CD4-positive, CD25-positive, alpha-beta regulatory T cell (primary cell): ENCODE measurements at regions not wholly inside any gene's neighbourhood (a gene's known extent, or its start where the extent isn't known, plus 50 kb on each side); places are given as distances from the start of the nearest gene placed in this dataset.
A peak's percentile ranks its signal among the peaks of the same experiment; 100 is the strongest.

Experiments used
- ATAC-seq, 2 donors: fragments of 150-1000 bp; cut with Tn5 transposase; one replicate each; pipeline ENCODE4 v1.10.0; 2021; ENCODE audit warnings: low read depth in 2 of 2, moderate number of reproducible peaks in 2 of 2, moderate library complexity in 1 of 2
- DNase-seq, 3 donors: peaks; one replicate each; pipeline versions ENCODE4 v3.0.0 to v3.0.0-alpha.2; 2012 to 2022; ENCODE audit warnings: mixed read lengths in 1 of 3
- H3K27ac ChIP-seq: one replicate; pipeline ENCODE4 v1.7.0; 2013; ENCODE audit warnings: mild to moderate bottlenecking, low read length; ENCODE audit not compliant: insufficient read depth, poor library complexity, severe bottlenecking
- H3K27me3 ChIP-seq: one replicate; pipeline ENCODE4 v1.7.0; 2013; ENCODE audit warnings: low read length; ENCODE audit not compliant: control insufficient read depth, insufficient read depth
- H3K36me3 ChIP-seq: one replicate; pipeline ENCODE4 v1.7.0; 2013; ENCODE audit warnings: mild to moderate bottlenecking, low read length, moderate library complexity; ENCODE audit not compliant: control insufficient read depth, insufficient read depth
- H3K4me1 ChIP-seq: 2 replicates; pipeline ENCODE4 v1.7.0; 2013; ENCODE audit warnings: mild to moderate bottlenecking, low read length; ENCODE audit not compliant: insufficient read depth, control insufficient read depth, poor library complexity, severe bottlenecking
- H3K4me3 ChIP-seq: one replicate; pipeline ENCODE4 v1.7.0; 2013; ENCODE audit warnings: low read depth, mild to moderate bottlenecking, low read length, moderate library complexity
- H3K9me3 ChIP-seq, 2 experiments: 1 replicate in 1 of 2; 2 replicates in 1 of 2; pipeline ENCODE4 v1.7.0; 2013; ENCODE audit warnings: low read length in 2 of 2, mild to moderate bottlenecking in 1 of 2, moderate library complexity in 1 of 2; ENCODE audit not compliant: control insufficient read depth in 2 of 2
- H3K27ac Mint-ChIP-seq, 3 donors: one replicate each; pipeline ENCODE4 v1.8.0; 2020 to 2022; ENCODE audit warnings: mild to moderate bottlenecking in 3 of 3, mixed read lengths in 3 of 3, moderate library complexity in 2 of 3
- H3K27me3 Mint-ChIP-seq: one replicate; pipeline ENCODE4 v1.8.0; 2022; ENCODE audit warnings: mild to moderate bottlenecking, mixed read lengths
- H3K36me3 Mint-ChIP-seq: one replicate; pipeline ENCODE4 v1.8.0; 2020; ENCODE audit warnings: mixed read lengths
- H3K4me1 Mint-ChIP-seq, 4 donors: one replicate each; pipeline ENCODE4 v1.8.0; 2020 to 2022; ENCODE audit warnings: mixed read lengths in 4 of 4, mild to moderate bottlenecking in 1 of 4
- H3K4me3 Mint-ChIP-seq, 4 donors: one replicate each; pipeline ENCODE4 v1.8.0; 2020 to 2022; ENCODE audit warnings: mild to moderate bottlenecking in 4 of 4, mixed read lengths in 4 of 4, moderate library complexity in 3 of 4
- H3K9me3 Mint-ChIP-seq, 7 donors: one replicate each; pipeline ENCODE4 v1.8.0; 2020 to 2022; ENCODE audit warnings: mixed read lengths in 7 of 7, mild to moderate bottlenecking in 3 of 7, moderate library complexity in 2 of 7

GRCh38 chr4:82050796-82051195, 323.0 kb downstream of the HNRNPD start:
- H3K27me3 ChIP-seq, result peaks cover 11% of the 10 kb centered on the region
- no peak overlapping the region for H3K27ac Mint-ChIP-seq
- H3K9me3 Mint-ChIP-seq, result peaks cover 0 to 6% (median 0%) of the 10 kb centered on the region in 7 donors
- no peaks in the 10 kb centered on the region for H3K4me1 ChIP-seq
- H3K27me3 Mint-ChIP-seq, result peaks cover 14% of the 10 kb centered on the region
- H3K4me3 ChIP-seq, result no peak overlapping the region
- H3K27ac ChIP-seq, result no peak overlapping the region
- H3K4me3 Mint-ChIP-seq, result no peak overlapping the region
- H3K36me3 Mint-ChIP-seq, result no peaks in the 10 kb centered on the region
- DNase-seq (no peak), ATAC-seq (no peak)
- H3K9me3 ChIP-seq, result no peaks in the 10 kb centered on the region
- no peaks in the 10 kb centered on the region for H3K36me3 ChIP-seq
- H3K4me1 Mint-ChIP-seq, result no peaks in the 10 kb centered on the region

GRCh38 chr4:82049294-82049693, 324.5 kb downstream of the HNRNPD start:
- no peaks in the 10 kb centered on the region for H3K4me1 ChIP-seq
- Mint-ChIP-seq H3K36me3 (no peaks in the 10 kb centered on the region), H3K4me3 (no peak overlapping the region), H3K4me1 (no peaks in the 10 kb centered on the region), H3K9me3 (no peaks in the 10 kb centered on the region), H3K27me3 (peaks cover 25% of the 10 kb centered on the region), H3K27ac (no peak overlapping the region)
- no peak overlapping the region for H3K4me3 ChIP-seq
- no peak overlapping the region for H3K27ac ChIP-seq
- no peaks in the 10 kb centered on the region for H3K36me3 ChIP-seq
- ATAC-seq (no peak), DNase-seq (no peak)
- no peaks in the 10 kb centered on the region for H3K9me3 ChIP-seq
- peaks cover 17% of the 10 kb centered on the region for H3K27me3 ChIP-seq

- Histone ChIP-seq H3K36me3 (no peaks in the 10 kb centered on the region), H3K27me3 (peaks cover 23% of the 10 kb centered on the region), H3K27ac (no peak overlapping the region), H3K4me1 (no peaks in the 10 kb centered on the region), H3K4me3 (no peak overlapping the region), H3K9me3 (no peaks in the 10 kb centered on the region)
- Mint-ChIP-seq H3K27me3 (peaks cover 36% of the 10 kb centered on the region), H3K4me1 (peaks cover 0 to 5% (median 0%) of the 10 kb centered on the region in 4 donors), H3K9me3 (no peaks in the 10 kb centered on the region), H3K36me3 (no peaks in the 10 kb centered on the region), H3K4me3 (no peak overlapping the region), H3K27ac (no peak overlapping the region)
- ATAC-seq (no peak), DNase-seq (no peak)
These were observed 326.1 kb downstream of the HNRNPD start for GRCh38 chr4:82047731-82048130.

- Mint-ChIP-seq H3K9me3 (no peaks in the 10 kb centered on the region), H3K27me3 (peaks cover 42% of the 10 kb centered on the region), H3K4me3 (no peak overlapping the region), H3K27ac (no peak overlapping the region), H3K4me1 (peaks cover 0 to 5% (median 0%) of the 10 kb centered on the region in 4 donors), H3K36me3 (no peaks in the 10 kb centered on the region)
- H3K27ac ChIP-seq, result no peak overlapping the region
- peaks cover 25% of the 10 kb centered on the region for H3K27me3 ChIP-seq
- ATAC-seq (no peak), DNase-seq (no peak)
- no peaks in the 10 kb centered on the region for H3K4me1 ChIP-seq
- H3K36me3 ChIP-seq, result no peaks in the 10 kb centered on the region
- H3K4me3 ChIP-seq, result no peak overlapping the region
- no peaks in the 10 kb centered on the region for H3K9me3 ChIP-seq
These were observed 327.0 kb downstream of the HNRNPD start for GRCh38 chr4:82046796-82047195.

GRCh38 chr4:82045267-82045666, 328.5 kb downstream of the HNRNPD start:
- Histone ChIP-seq H3K27ac (no peak overlapping the region), H3K36me3 (no peaks in the 10 kb centered on the region), H3K4me1 (no peaks in the 10 kb centered on the region), H3K27me3 (peaks cover 25% of the 10 kb centered on the region), H3K4me3 (no peak overlapping the region), H3K9me3 (no peaks in the 10 kb centered on the region)
- no peak for DNase-seq
- Mint-ChIP-seq H3K4me3 (no peak overlapping the region), H3K4me1 (peaks cover 0 to 5% (median 0%) of the 10 kb centered on the region in 4 donors), H3K9me3 (no peaks in the 10 kb centered on the region), H3K27ac (no peak overlapping the region), H3K27me3 (peaks cover 48% of the 10 kb centered on the region), H3K36me3 (no peaks in the 10 kb centered on the region)
- no peak for ATAC-seq

- DNase-seq (no peak), ATAC-seq (peak in 1 of 2 donors; percentile 11)
- no peak overlapping the region for H3K27ac Mint-ChIP-seq
- H3K4me1 ChIP-seq, result no peaks in the 10 kb centered on the region
- no peaks in the 10 kb centered on the region for H3K9me3 Mint-ChIP-seq
- peaks cover 0 to 5% (median 0%) of the 10 kb centered on the region in 4 donors for H3K4me1 Mint-ChIP-seq
- no peak overlapping the region for H3K4me3 Mint-ChIP-seq
- H3K27me3 Mint-ChIP-seq, result peaks cover 53% of the 10 kb centered on the region
- no peaks in the 10 kb centered on the region for H3K36me3 Mint-ChIP-seq
- H3K4me3 ChIP-seq, result no peak overlapping the region
- peaks cover 22% of the 10 kb centered on the region for H3K27me3 ChIP-seq
- no peaks in the 10 kb centered on the region for H3K36me3 ChIP-seq
- no peak overlapping the region for H3K27ac ChIP-seq
- no peaks in the 10 kb centered on the region for H3K9me3 ChIP-seq
These were observed 329.4 kb downstream of the HNRNPD start for GRCh38 chr4:82044141-82044993.

- peaks cover 53% of the 10 kb centered on the region for H3K27me3 Mint-ChIP-seq
- H3K36me3 ChIP-seq, result no peaks in the 10 kb centered on the region
- no peak for DNase-seq
- no peaks in the 10 kb centered on the region for H3K9me3 Mint-ChIP-seq
- H3K27ac ChIP-seq, result no peak overlapping the region
- H3K36me3 Mint-ChIP-seq, result no peaks in the 10 kb centered on the region
- no peak overlapping the region for H3K4me3 ChIP-seq
- no peaks in the 10 kb centered on the region for H3K4me1 ChIP-seq
- H3K4me3 Mint-ChIP-seq, result peak overlapping the region in 2 of 4 donors; percentile 11 to 31
- no peaks in the 10 kb centered on the region for H3K9me3 ChIP-seq
- peak in 1 of 2 donors; percentile 18 for ATAC-seq
- H3K27ac Mint-ChIP-seq, result no peak overlapping the region
- peaks cover 22% of the 10 kb centered on the region for H3K27me3 ChIP-seq
- peaks cover 0 to 5% (median 0%) of the 10 kb centered on the region in 4 donors for H3K4me1 Mint-ChIP-seq
These were observed 330.0 kb downstream of the HNRNPD start for GRCh38 chr4:82043809-82044137.
